ENCODE measurements at regions not wholly inside any gene's neighbourhood (a gene's known extent, or its start where the extent isn't known, plus 50 kb on each side); places are given as distances from the start of the nearest gene placed in this dataset.

DNA sequence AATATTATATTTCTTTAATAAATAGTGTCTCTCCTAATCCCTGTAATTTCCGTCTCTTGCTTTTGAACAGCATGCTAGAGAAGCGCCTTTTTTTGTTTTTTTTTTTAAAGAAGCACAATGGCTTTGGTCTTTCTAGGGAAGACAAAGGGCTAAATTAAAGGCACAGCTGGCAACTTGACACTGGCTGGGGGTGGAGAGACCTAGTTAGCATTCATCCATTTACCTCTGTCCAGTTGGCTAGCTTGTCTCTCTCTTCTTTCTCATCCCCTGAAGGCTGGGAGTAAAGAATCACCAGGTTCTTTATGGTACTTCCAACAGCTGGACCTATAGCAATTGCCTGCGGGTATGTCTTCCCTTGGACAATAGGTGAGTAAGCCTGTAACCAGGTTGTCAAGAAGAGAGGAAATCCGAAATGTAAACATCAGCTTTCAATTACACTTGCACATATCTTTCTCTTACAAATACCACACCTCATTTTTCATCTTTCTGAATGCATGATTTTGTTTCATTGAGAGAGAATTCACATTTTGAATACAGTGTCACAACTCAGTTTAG is 178.4 kb upstream of the GPR101 start:
- TF ChIP-seq TAF1 (IDR thresholded peaks at IDR 0.05; ENCODE audit: low read depth) (no peak), EZH2 (IDR thresholded peaks at IDR 0.05; ENCODE audit: borderline replicate concordance, insufficient read depth, low read length, poor library complexity, severe bottlenecking) (no peak), RAD21 (conservative IDR thresholded peaks at IDR 0.05) (no peak)
- TF ChIP-seq, protein P1, sequence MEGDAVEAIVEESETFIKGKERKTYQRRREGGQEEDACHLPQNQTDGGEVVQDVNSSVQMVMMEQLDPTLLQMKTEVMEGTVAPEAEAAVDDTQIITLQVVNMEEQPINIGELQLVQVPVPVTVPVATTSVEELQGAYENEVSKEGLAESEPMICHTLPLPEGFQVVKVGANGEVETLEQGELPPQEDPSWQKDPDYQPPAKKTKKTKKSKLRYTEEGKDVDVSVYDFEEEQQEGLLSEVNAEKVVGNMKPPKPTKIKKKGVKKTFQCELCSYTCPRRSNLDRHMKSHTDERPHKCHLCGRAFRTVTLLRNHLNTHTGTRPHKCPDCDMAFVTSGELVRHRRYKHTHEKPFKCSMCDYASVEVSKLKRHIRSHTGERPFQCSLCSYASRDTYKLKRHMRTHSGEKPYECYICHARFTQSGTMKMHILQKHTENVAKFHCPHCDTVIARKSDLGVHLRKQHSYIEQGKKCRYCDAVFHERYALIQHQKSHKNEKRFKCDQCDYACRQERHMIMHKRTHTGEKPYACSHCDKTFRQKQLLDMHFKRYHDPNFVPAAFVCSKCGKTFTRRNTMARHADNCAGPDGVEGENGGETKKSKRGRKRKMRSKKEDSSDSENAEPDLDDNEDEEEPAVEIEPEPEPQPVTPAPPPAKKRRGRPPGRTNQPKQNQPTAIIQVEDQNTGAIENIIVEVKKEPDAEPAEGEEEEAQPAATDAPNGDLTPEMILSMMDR (IDR thresholded peaks at IDR 0.05; ENCODE audit: poor library complexity, severe bottlenecking): no peak
- TF ChIP-seq, protein P2, sequence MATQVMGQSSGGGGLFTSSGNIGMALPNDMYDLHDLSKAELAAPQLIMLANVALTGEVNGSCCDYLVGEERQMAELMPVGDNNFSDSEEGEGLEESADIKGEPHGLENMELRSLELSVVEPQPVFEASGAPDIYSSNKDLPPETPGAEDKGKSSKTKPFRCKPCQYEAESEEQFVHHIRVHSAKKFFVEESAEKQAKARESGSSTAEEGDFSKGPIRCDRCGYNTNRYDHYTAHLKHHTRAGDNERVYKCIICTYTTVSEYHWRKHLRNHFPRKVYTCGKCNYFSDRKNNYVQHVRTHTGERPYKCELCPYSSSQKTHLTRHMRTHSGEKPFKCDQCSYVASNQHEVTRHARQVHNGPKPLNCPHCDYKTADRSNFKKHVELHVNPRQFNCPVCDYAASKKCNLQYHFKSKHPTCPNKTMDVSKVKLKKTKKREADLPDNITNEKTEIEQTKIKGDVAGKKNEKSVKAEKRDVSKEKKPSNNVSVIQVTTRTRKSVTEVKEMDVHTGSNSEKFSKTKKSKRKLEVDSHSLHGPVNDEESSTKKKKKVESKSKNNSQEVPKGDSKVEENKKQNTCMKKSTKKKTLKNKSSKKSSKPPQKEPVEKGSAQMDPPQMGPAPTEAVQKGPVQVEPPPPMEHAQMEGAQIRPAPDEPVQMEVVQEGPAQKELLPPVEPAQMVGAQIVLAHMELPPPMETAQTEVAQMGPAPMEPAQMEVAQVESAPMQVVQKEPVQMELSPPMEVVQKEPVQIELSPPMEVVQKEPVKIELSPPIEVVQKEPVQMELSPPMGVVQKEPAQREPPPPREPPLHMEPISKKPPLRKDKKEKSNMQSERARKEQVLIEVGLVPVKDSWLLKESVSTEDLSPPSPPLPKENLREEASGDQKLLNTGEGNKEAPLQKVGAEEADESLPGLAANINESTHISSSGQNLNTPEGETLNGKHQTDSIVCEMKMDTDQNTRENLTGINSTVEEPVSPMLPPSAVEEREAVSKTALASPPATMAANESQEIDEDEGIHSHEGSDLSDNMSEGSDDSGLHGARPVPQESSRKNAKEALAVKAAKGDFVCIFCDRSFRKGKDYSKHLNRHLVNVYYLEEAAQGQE (IDR thresholded peaks at IDR 0.05; ENCODE audit: borderline replicate concordance): no peak

All from neural cell (in vitro differentiated cells).